Naive thymus-derived CD4-positive, alpha-beta T cell (primary cell): ENCODE measurements at regions not wholly inside any gene's neighbourhood (a gene's known extent, or its start where the extent isn't known, plus 50 kb on each side); places are given as distances from the start of the nearest gene placed in this dataset.

Experiments used
- ATAC-seq: fragments of 150-1000 bp; cut with Tn5 transposase; 2 replicates; pipeline ENCODE4 v1.10.0; 2021; ENCODE audit warnings: mild to moderate bottlenecking, moderate library complexity
- CTCF ChIA-PET: fragments of 350-600 bp; sonication (Branson Sonifier 250); formaldehyde crosslinking; loops from one replicate; lab custom pipeline; 2021; ENCODE audit warnings: antibody characterized with exemption; lab: Charles Lee
- POLR2A ChIA-PET: fragments of 350-600 bp; sonication (Branson Sonifier 250); formaldehyde crosslinking; loops from one replicate; lab custom pipeline; 2021; ENCODE audit warnings: antibody characterized with exemption, inconsistent platforms; lab: Charles Lee
- DNase-seq, 9 donors: peaks; one replicate each; pipeline versions ENCODE4 v3.0.0 to v3.0.0-alpha.2; 2020 to 2022; ENCODE audit warnings: mixed read lengths in 1 of 9
- H3K27ac ChIP-seq: one replicate; pipeline ENCODE4 v1.7.0; 2013; ENCODE audit warnings: mild to moderate bottlenecking, low read depth, low read length, moderate library complexity
- H3K27me3 ChIP-seq, 2 donors: one replicate each; pipeline ENCODE4 v1.7.0; 2013; ENCODE audit warnings: low read length in 2 of 2, mild to moderate bottlenecking in 2 of 2, moderate library complexity in 2 of 2; ENCODE audit not compliant: control insufficient read depth in 2 of 2, insufficient read depth in 2 of 2
- H3K36me3 ChIP-seq, 3 experiments: 1 replicate in 2 of 3; 2 replicates in 1 of 3; pipeline ENCODE4 v1.7.0; 2013; ENCODE audit warnings: low read length in 3 of 3, mild to moderate bottlenecking in 3 of 3, moderate library complexity in 1 of 3; ENCODE audit not compliant: insufficient read depth in 3 of 3, control insufficient read depth in 2 of 3
- H3K4me1 ChIP-seq, 2 donors: one replicate each; pipeline ENCODE4 v1.7.0; 2013; ENCODE audit warnings: low read length in 2 of 2, mild to moderate bottlenecking in 2 of 2, moderate library complexity in 1 of 2; ENCODE audit not compliant: control insufficient read depth in 2 of 2, insufficient read depth in 2 of 2
- H3K4me3 ChIP-seq: 2 replicates; pipeline ENCODE4 v1.7.0; 2013; ENCODE audit warnings: mild to moderate bottlenecking, low read length
- H3K9me3 ChIP-seq, 3 experiments: 1 replicate in 2 of 3; 2 replicates in 1 of 3; pipeline ENCODE4 v1.7.0; 2013; ENCODE audit warnings: low read length in 3 of 3; ENCODE audit not compliant: control insufficient read depth in 2 of 3
- H3K27ac Mint-ChIP-seq, 9 donors: one replicate each; pipeline ENCODE4 v1.8.0; 2020 to 2022; ENCODE audit warnings: mixed read lengths in 9 of 9, mild to moderate bottlenecking in 8 of 9, moderate library complexity in 5 of 9, inconsistent platforms in 2 of 9
- H3K27me3 Mint-ChIP-seq, 5 donors: one replicate each; pipeline ENCODE4 v1.8.0; 2021 to 2022; ENCODE audit warnings: mixed read lengths in 5 of 5, mild to moderate bottlenecking in 1 of 5
- H3K36me3 Mint-ChIP-seq, 5 donors: one replicate each; pipeline ENCODE4 v1.8.0; 2020 to 2022; ENCODE audit warnings: mixed read lengths in 5 of 5, mild to moderate bottlenecking in 3 of 5, inconsistent platforms in 1 of 5
- H3K4me1 Mint-ChIP-seq, 7 donors: one replicate each; pipeline ENCODE4 v1.8.0; 2020 to 2022; ENCODE audit warnings: mixed read lengths in 7 of 7, mild to moderate bottlenecking in 3 of 7, inconsistent platforms in 1 of 7
- H3K4me3 Mint-ChIP-seq, 10 donors: one replicate each; pipeline ENCODE4 v1.8.0; 2020 to 2022; ENCODE audit warnings: mild to moderate bottlenecking in 10 of 10, mixed read lengths in 10 of 10, moderate library complexity in 6 of 10, inconsistent platforms in 2 of 10
- H3K9me3 Mint-ChIP-seq, 11 donors: one replicate each; pipeline ENCODE4 v1.8.0; 2020 to 2022; ENCODE audit warnings: mixed read lengths in 11 of 11, mild to moderate bottlenecking in 4 of 11, inconsistent platforms in 1 of 11, moderate library complexity in 1 of 11
- intact Hi-C, 2 donors: fragments of 100-400 bp; cut with micrococcal nuclease; formaldehyde crosslinking; loops; one replicate each; pipeline ENCODE4 v1.15.1; 2023

GRCh38 chr18:42201137-42201536, 246.1 kb downstream of the PIK3C3 start:
- Mint-ChIP-seq H3K27ac (no peak overlapping the region), H3K4me3 (no peak overlapping the region), H3K9me3 (peaks cover 0 to 4% (median 0%) of the 10 kb centered on the region in 11 donors), H3K36me3 (no peaks in the 10 kb centered on the region), H3K27me3 (peaks cover 0 to 5% (median 0%) of the 10 kb centered on the region in 5 donors), H3K4me1 (no peaks in the 10 kb centered on the region)
- Histone ChIP-seq H3K36me3 (no peaks in the 10 kb centered on the region), H3K27me3 (no peaks in the 10 kb centered on the region), H3K9me3 (no peaks in the 10 kb centered on the region), H3K27ac (no peak overlapping the region), H3K4me3 (no peak overlapping the region), H3K4me1 (no peaks in the 10 kb centered on the region)
- intact Hi-C loops = no loop called here
- no peak for DNase-seq
- no peak for ATAC-seq
- POLR2A ChIA-PET = no interaction called here
- CTCF ChIA-PET = no interaction called here

- Histone ChIP-seq H3K9me3 (no peaks in the 10 kb centered on the region), H3K4me1 (no peaks in the 10 kb centered on the region), H3K27me3 (no peaks in the 10 kb centered on the region), H3K36me3 (no peaks in the 10 kb centered on the region), H3K4me3 (no peak overlapping the region), H3K27ac (no peak overlapping the region)
- CTCF ChIA-PET = no interaction called here
- Mint-ChIP-seq H3K36me3 (no peaks in the 10 kb centered on the region), H3K9me3 (peaks cover 0 to 14% (median 5%) of the 10 kb centered on the region in 11 donors), H3K27me3 (no peaks in the 10 kb centered on the region), H3K4me1 (no peaks in the 10 kb centered on the region), H3K4me3 (no peak overlapping the region), H3K27ac (no peak overlapping the region)
- intact Hi-C loops = no loop called here
- POLR2A ChIA-PET = no interaction called here
- DNase-seq (no peak), ATAC-seq (no peak)
These were observed 256.2 kb downstream of the PIK3C3 start for GRCh38 chr18:42211201-42211600.

GRCh38 chr18:42222557-42222956, 267.5 kb downstream of the PIK3C3 start:
- H3K4me1 Mint-ChIP-seq = no peaks in the 10 kb centered on the region

GRCh38 chr18:42228581-42228980, 273.5 kb downstream of the PIK3C3 start:
- Histone ChIP-seq H3K9me3 (no peaks in the 10 kb centered on the region), H3K36me3 (no peaks in the 10 kb centered on the region), H3K27me3 (no peaks in the 10 kb centered on the region), H3K4me1 (no peaks in the 10 kb centered on the region), H3K4me3 (no peak overlapping the region), H3K27ac (no peak overlapping the region)
- Mint-ChIP-seq H3K9me3 (peaks cover 0 to 6% (median 0%) of the 10 kb centered on the region in 11 donors), H3K36me3 (peaks cover 0 to 8% (median 0%) of the 10 kb centered on the region in 5 donors), H3K4me1 (no peaks in the 10 kb centered on the region), H3K4me3 (no peak overlapping the region), H3K27me3 (peaks cover 0 to 5% (median 0%) of the 10 kb centered on the region in 5 donors), H3K27ac (no peak overlapping the region)
- intact Hi-C loops = no loop called here
- no peak for DNase-seq
- ChIA-PET CTCF (no interaction called here), POLR2A (no interaction called here)
- ATAC-seq = no peak

More at GRCh38 chr18:42222557-42222956, 267.5 kb downstream of the PIK3C3 start:
- H3K9me3 ChIP-seq = no peaks in the 10 kb centered on the region
- POLR2A ChIA-PET = no interaction called here
- no peak for ATAC-seq
- no peak overlapping the region for H3K27ac Mint-ChIP-seq
- no peak overlapping the region for H3K27ac ChIP-seq
- H3K27me3 ChIP-seq = no peaks in the 10 kb centered on the region
- no peaks in the 10 kb centered on the region for H3K36me3 ChIP-seq
- H3K4me3 Mint-ChIP-seq = no peak overlapping the region
- no peak overlapping the region for H3K4me3 ChIP-seq
- CTCF ChIA-PET = no interaction called here
- DNase-seq = no peak
- H3K9me3 Mint-ChIP-seq = peaks cover 0 to 19% (median 2%) of the 10 kb centered on the region in 11 donors
- no peaks in the 10 kb centered on the region for H3K4me1 ChIP-seq
- peaks cover 0 to 7% (median 3%) of the 10 kb centered on the region in 5 donors for H3K36me3 Mint-ChIP-seq
- intact Hi-C loops = no loop called here
- H3K27me3 Mint-ChIP-seq = peaks cover 0 to 14% (median 3%) of the 10 kb centered on the region in 5 donors

GRCh38 chr18:42229211-42230210, 274.5 kb downstream of the PIK3C3 start:
- intact Hi-C loops = no loop called here
- ATAC-seq (no peak), DNase-seq (no peak)
- no peaks in the 10 kb centered on the region for H3K4me1 ChIP-seq
- no peak overlapping the region for H3K27ac ChIP-seq
- Mint-ChIP-seq H3K9me3 (peaks cover 0 to 2% (median 0%) of the 10 kb centered on the region in 11 donors), H3K4me3 (no peak overlapping the region), H3K4me1 (no peaks in the 10 kb centered on the region), H3K27ac (peak overlapping the region in 1 of 9 donors; percentile 31), H3K36me3 (peaks cover 0 to 7% (median 0%) of the 10 kb centered on the region in 5 donors), H3K27me3 (peaks cover 0 to 5% (median 0%) of the 10 kb centered on the region in 5 donors)
- no peak overlapping the region for H3K4me3 ChIP-seq
- H3K36me3 ChIP-seq = no peaks in the 10 kb centered on the region
- no peaks in the 10 kb centered on the region for H3K27me3 ChIP-seq
- no peaks in the 10 kb centered on the region for H3K9me3 ChIP-seq
- POLR2A ChIA-PET = no interaction called here
- CTCF ChIA-PET = no interaction called here

GRCh38 chr18:42230636-42231035, 275.6 kb downstream of the PIK3C3 start:
- no peaks in the 10 kb centered on the region for H3K27me3 ChIP-seq
- H3K9me3 Mint-ChIP-seq = peaks cover 0 to under 1% (median 0%) of the 10 kb centered on the region in 11 donors
- ChIA-PET CTCF (no interaction called here), POLR2A (no interaction called here)
- no peak overlapping the region for H3K27ac ChIP-seq
- ATAC-seq (no peak), DNase-seq (no peak)
- peaks cover 0 to 5% (median 0%) of the 10 kb centered on the region in 5 donors for H3K27me3 Mint-ChIP-seq
- no peaks in the 10 kb centered on the region for H3K36me3 ChIP-seq
- H3K27ac Mint-ChIP-seq = no peak overlapping the region
- no peaks in the 10 kb centered on the region for H3K4me1 Mint-ChIP-seq
- H3K9me3 ChIP-seq = no peaks in the 10 kb centered on the region
- H3K36me3 Mint-ChIP-seq = peaks cover 0 to 5% (median 0%) of the 10 kb centered on the region in 5 donors
- H3K4me1 ChIP-seq = no peaks in the 10 kb centered on the region
- intact Hi-C loops = no loop called here
- no peak overlapping the region for H3K4me3 ChIP-seq
- H3K4me3 Mint-ChIP-seq = no peak overlapping the region
